ENCODE measurements at regions not wholly inside any gene's neighbourhood (a gene's known extent, or its start where the extent isn't known, plus 50 kb on each side); places are given as distances from the start of the nearest gene placed in this dataset.

GRCh38 chr3:150265305-150265704 is 142.8 kb upstream of the TSC22D2 start:
- WGBS, result 96% methylated on average over 2 of the region's 2 CpGs

DNA sequence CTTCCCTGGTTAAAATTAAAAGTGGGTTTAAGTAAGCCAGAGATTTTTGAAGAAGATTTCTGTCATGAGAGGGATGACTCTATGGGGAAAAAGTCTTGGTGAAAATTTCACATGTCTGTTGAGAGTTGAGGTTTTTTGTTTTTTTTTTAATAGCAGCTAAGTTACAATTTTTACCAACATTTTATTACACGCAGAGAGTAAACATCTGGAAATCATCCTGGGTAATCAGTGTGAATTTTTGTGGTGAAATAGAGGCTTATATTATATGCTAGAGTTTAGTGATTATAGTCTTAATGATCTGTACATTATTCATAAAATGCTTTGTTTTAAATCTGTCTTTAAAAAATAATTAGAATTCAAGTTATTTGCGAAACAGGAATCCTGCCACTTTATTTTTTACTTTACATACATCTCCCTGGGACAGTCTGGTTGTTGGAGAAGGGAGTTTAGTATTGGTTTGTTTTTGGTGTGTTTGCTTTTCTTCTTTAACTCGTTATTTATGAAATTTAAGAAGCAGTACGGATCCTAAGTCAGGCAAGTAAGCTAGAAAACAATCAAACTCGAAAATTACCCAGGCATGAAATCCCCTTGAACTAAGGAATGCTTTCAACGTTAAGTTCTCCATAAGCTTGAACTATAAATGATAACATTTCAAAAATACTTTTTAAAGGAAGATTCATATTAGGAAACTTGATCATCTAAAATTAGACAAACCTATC is 143.4 kb upstream of the TSC22D2 start:
- H3K4me1 ChIP-seq (ENCODE audit: insufficient read depth, low read length), result no peaks in the 10 kb centered on the region
- H3K4me3 ChIP-seq (ENCODE audit: low read length), result no peak overlapping the region
- WGBS, result 89% methylated on average over 4 of the region's 6 CpGs
- no peaks in the 10 kb centered on the region for H3K36me3 ChIP-seq (ENCODE audit: insufficient read depth, low read length)
- H3K9me3 ChIP-seq (ENCODE audit: insufficient read depth, low read depth, low read length), result no peaks in the 10 kb centered on the region
- H3K27me3 ChIP-seq (ENCODE audit: insufficient read depth, low read length), result no peaks in the 10 kb centered on the region
- H3K27ac ChIP-seq (ENCODE audit: low read depth, low read length), result no peak overlapping the region
- H3K9ac ChIP-seq (ENCODE audit: low read depth, low read length), result no peak overlapping the region

More at GRCh38 chr3:150265305-150265704, 142.8 kb upstream of the TSC22D2 start:
- Histone ChIP-seq H3K9me3 (ENCODE audit: insufficient read depth, low read depth, low read length) (no peaks in the 10 kb centered on the region), H3K27ac (ENCODE audit: low read depth, low read length) (no peak overlapping the region), H3K36me3 (ENCODE audit: insufficient read depth, low read length) (no peaks in the 10 kb centered on the region), H3K9ac (ENCODE audit: low read depth, low read length) (no peak overlapping the region), H3K4me3 (ENCODE audit: low read length) (no peak overlapping the region), H3K4me1 (ENCODE audit: insufficient read depth, low read length) (no peaks in the 10 kb centered on the region), H3K27me3 (ENCODE audit: insufficient read depth, low read length) (no peaks in the 10 kb centered on the region)

DNA sequence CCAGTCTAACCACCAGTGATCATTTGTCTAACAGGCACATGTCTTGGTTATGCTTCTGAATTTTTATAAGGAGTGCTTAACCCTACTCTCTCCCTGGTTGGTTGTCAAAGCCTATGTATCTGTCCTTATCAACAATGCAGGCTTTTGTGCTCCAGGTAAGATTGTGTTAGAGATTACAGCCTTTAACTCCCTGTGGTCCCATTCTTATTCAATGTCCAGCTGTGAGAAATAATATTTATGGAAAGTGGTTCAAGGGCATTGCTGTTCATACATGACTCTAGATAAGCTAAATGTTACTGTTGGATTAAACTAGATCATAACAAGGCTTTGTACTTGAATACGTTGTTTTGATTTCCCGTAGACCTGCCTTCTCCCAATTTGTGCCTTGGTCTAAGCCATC is 146.1 kb upstream of the TSC22D2 start:
- no peaks in the 10 kb centered on the region for H3K36me3 ChIP-seq (ENCODE audit: insufficient read depth, low read length)
- no peak overlapping the region for H3K9ac ChIP-seq (ENCODE audit: low read depth, low read length)
- no peaks in the 10 kb centered on the region for H3K9me3 ChIP-seq (ENCODE audit: insufficient read depth, low read depth, low read length)
- no peaks in the 10 kb centered on the region for H3K27me3 ChIP-seq (ENCODE audit: insufficient read depth, low read length)
- H3K4me1 ChIP-seq (ENCODE audit: insufficient read depth, low read length), result no peaks in the 10 kb centered on the region
- no peak overlapping the region for H3K4me3 ChIP-seq (ENCODE audit: low read length)
- 93% methylated on average over 2 of the region's 2 CpGs for WGBS
- H3K27ac ChIP-seq (ENCODE audit: low read depth, low read length), result no peak overlapping the region

DNA sequence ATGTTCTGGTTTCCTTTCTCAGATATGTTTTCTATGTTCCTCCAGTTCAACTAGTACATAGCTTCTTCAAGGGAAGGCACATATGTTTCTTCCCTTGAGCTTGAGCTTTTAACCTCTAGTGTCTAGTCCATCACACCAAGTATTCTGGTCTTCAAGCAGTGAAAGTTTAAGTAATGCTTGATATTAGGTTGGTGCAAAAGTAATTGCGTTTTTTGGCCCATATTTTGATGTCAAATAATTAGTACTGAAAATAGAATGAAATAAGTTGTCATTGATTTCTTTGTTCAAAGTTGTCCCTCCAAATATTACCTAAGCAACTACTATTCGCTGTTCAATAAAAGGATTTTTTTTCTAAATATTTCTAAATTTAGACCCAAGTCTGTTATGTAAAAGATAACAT is 146.7 kb upstream of the TSC22D2 start:
- 89% methylated on average over 1 of the region's 2 CpGs for WGBS
- H3K4me3 ChIP-seq (ENCODE audit: low read length), result no peak overlapping the region

DNA sequence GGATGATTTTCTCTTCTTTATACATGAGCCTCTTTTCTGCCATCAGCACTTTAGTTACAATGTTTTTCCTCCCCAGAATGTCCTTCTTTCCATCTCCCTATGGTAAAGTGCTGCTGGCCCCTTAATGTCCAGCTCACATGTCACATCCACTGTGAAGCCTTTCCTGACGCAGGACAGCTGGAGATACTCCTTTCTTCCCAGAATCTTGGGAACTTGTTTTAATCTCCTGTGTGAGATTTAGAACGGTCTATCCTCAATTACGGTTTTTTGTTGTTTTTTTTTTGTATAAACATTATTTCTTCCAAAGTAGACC is 147.7 kb upstream of the TSC22D2 start:
- H3K4me3 ChIP-seq (ENCODE audit: low read length), result no peak overlapping the region
- no peak overlapping the region for H3K9ac ChIP-seq (ENCODE audit: low read depth, low read length)
- no peaks in the 10 kb centered on the region for H3K9me3 ChIP-seq (ENCODE audit: insufficient read depth, low read depth, low read length)
- H3K27ac ChIP-seq (ENCODE audit: low read depth, low read length), result no peak overlapping the region
- 88% methylated on average over 1 of the region's 3 CpGs for WGBS
- H3K36me3 ChIP-seq (ENCODE audit: insufficient read depth, low read length), result no peaks in the 10 kb centered on the region
- peaks cover 4% of the 10 kb centered on the region; the same call in 1 of the 2 replicates for H3K4me1 ChIP-seq (ENCODE audit: insufficient read depth, low read length)
- H3K27me3 ChIP-seq (ENCODE audit: insufficient read depth, low read length), result no peaks in the 10 kb centered on the region

More for the DNA sequence above, 146.7 kb upstream of the TSC22D2 start:
- Histone ChIP-seq H3K27me3 (ENCODE audit: insufficient read depth, low read length) (no peaks in the 10 kb centered on the region), H3K9ac (ENCODE audit: low read depth, low read length) (no peak overlapping the region), H3K4me1 (ENCODE audit: insufficient read depth, low read length) (no peaks in the 10 kb centered on the region), H3K9me3 (ENCODE audit: insufficient read depth, low read depth, low read length) (no peaks in the 10 kb centered on the region), H3K27ac (ENCODE audit: low read depth, low read length) (no peak overlapping the region), H3K36me3 (ENCODE audit: insufficient read depth, low read length) (no peaks in the 10 kb centered on the region)

DNA sequence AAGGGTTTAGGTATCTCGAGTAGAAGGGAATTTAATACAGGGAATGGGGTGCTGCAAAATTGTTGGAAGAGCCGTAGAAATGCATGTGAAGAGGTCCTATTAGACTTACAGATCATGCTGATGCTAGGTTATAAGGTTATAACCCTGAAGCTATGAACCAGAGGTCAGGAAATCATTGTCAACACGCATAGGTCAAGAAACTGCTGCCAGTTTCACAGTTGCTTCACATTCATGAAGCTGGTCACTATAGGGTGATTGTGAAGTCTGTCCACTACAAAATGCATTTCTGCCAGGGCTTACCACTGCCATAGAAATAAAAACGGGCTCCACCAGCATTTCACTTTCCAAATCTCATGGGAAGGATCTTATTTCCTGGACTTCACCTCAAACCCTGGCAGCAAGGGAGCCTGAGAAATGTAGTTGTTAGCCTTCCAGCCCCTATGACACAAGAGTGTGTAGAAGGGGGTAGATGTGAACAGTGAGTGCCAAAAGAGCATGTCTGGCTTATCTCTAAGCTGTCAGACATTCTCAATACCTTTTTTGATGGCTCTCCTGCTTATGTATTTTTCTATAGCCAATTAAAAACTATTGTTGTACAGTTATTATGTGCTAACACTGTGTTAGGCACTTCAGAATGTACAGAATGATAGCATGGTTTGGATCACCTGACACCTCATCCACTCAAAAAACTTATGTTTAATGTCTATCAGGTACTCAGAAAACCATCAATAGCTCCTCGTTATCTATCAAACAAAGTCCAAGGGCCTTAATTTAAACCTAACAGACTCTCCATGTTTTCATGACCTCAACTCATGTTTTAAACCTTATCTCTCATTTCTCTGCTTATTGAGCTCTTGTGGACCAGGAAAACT is 148.3 kb upstream of the TSC22D2 start:
- Histone ChIP-seq H3K9me3 (ENCODE audit: insufficient read depth, low read depth, low read length) (no peaks in the 10 kb centered on the region), H3K9ac (ENCODE audit: low read depth, low read length) (no peak overlapping the region), H3K36me3 (ENCODE audit: insufficient read depth, low read length) (no peaks in the 10 kb centered on the region), H3K27ac (ENCODE audit: low read depth, low read length) (no peak overlapping the region), H3K4me3 (ENCODE audit: low read length) (no peak overlapping the region), H3K4me1 (ENCODE audit: insufficient read depth, low read length) (peaks cover 4% of the 10 kb centered on the region; the same call in 1 of the 2 replicates), H3K27me3 (ENCODE audit: insufficient read depth, low read length) (no peaks in the 10 kb centered on the region)
- 89% methylated on average over 5 of the region's 5 CpGs for WGBS

DNA sequence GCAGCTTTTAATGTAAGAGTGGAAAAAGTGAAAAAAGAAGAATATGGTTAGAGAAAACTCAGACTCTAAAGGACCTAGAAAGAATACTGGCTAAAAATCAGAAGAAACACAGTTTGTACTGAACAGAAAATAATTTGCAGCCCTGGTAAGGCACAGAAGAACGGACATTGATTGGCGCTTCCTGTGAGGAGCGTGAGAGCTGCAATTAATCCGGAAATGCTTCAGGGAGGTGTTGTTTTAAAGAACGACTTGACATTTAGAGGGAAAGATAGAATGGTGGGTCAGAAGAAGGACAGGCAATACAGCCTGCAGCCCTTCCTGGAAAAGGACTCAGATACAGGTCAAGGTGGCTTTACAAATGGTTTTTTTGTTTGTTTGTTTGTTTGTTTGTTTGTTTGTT is 151.3 kb upstream of the TSC22D2 start:
- Histone ChIP-seq H3K4me1 (ENCODE audit: insufficient read depth, low read length) (peaks cover 13% of the 10 kb centered on the region), H3K9me3 (ENCODE audit: insufficient read depth, low read depth, low read length) (no peaks in the 10 kb centered on the region), H3K36me3 (ENCODE audit: insufficient read depth, low read length) (no peaks in the 10 kb centered on the region), H3K27me3 (ENCODE audit: insufficient read depth, low read length) (no peaks in the 10 kb centered on the region), H3K4me3 (ENCODE audit: low read length) (no peak overlapping the region), H3K27ac (ENCODE audit: low read depth, low read length) (no peak overlapping the region), H3K9ac (ENCODE audit: low read depth, low read length) (no peak overlapping the region)
- WGBS, result 92% methylated on average over 5 of the region's 5 CpGs

DNA sequence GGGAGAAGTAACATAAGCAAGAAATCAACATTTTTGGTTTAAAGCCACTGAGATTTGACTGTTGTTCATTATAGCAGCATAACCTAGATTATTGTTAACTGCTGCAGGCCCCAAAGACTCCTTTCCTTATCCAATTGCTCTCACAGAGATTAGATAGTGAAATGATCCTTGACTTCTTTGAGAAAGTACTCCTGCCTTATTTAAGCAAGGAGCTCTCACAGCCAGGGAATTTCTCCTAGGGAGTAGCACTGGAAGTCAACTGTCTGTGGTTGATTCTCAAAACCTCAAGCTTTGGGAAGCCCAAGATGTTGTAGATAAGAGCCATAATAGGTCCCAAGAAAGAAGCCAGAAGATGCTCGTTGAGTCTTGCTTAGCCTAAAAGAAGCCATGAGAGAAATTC is 151.8 kb upstream of the TSC22D2 start:
- no peaks in the 10 kb centered on the region for H3K36me3 ChIP-seq (ENCODE audit: insufficient read depth, low read length)
- H3K27me3 ChIP-seq (ENCODE audit: insufficient read depth, low read length), result no peaks in the 10 kb centered on the region
- H3K9me3 ChIP-seq (ENCODE audit: insufficient read depth, low read depth, low read length), result no peaks in the 10 kb centered on the region
- no peak overlapping the region for H3K27ac ChIP-seq (ENCODE audit: low read depth, low read length)
- H3K9ac ChIP-seq (ENCODE audit: low read depth, low read length), result no peak overlapping the region
- no peak overlapping the region for H3K4me3 ChIP-seq (ENCODE audit: low read length)
- 88% methylated on average over 1 of the region's 1 CpG for WGBS
- peaks cover 18% of the 10 kb centered on the region for H3K4me1 ChIP-seq (ENCODE audit: insufficient read depth, low read length)

DNA sequence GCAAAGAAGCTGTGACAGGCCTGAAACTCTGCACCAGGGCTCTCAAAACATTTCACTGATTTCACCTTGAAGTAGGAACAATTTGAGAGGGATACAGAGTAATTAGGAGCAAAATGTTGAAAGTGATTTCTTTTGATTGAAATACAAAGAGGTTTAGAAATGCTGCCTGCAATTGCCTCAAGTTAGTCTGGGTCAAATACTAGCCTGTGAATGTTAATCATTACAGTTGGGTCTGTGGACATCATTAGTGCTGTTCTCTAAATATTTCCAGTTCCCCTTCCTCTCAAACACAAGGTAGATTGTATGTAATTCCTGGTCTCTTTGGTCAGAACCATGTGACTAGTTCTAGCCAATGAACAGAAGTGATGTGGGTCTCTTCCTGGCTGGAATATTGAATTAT is 152.3 kb upstream of the TSC22D2 start:
- Histone ChIP-seq H3K27ac (ENCODE audit: low read depth, low read length) (no peak overlapping the region), H3K9me3 (ENCODE audit: insufficient read depth, low read depth, low read length) (no peaks in the 10 kb centered on the region), H3K9ac (ENCODE audit: low read depth, low read length) (no peak overlapping the region), H3K36me3 (ENCODE audit: insufficient read depth, low read length) (no peaks in the 10 kb centered on the region), H3K27me3 (ENCODE audit: insufficient read depth, low read length) (no peaks in the 10 kb centered on the region), H3K4me1 (ENCODE audit: insufficient read depth, low read length) (peaks cover 19% of the 10 kb centered on the region), H3K4me3 (ENCODE audit: low read length) (no peak overlapping the region)

DNA sequence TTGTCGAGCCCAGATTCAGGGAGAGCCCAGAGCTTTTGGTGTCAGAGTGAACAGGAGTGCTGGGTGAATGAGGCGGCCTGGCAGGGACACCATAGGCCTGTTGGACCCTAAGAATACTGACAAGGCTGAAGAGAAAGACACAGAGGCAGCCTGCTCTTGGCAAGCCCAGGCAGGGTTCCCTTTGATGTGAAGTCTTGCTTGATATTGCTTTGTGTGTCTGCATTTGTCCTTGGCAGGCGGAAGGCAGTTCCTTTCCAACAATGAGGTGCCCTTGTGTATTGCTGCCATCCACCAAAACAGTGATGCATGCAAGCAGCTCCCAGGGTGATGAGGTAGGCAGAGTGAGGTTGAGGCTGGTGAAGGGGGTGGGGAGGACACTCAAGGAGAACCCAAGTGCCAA is 152.7 kb upstream of the TSC22D2 start:
- no peak overlapping the region for H3K27ac ChIP-seq (ENCODE audit: low read depth, low read length)
- H3K27me3 ChIP-seq (ENCODE audit: insufficient read depth, low read length), result no peaks in the 10 kb centered on the region
- peaks cover 21% of the 10 kb centered on the region for H3K4me1 ChIP-seq (ENCODE audit: insufficient read depth, low read length)
- H3K9ac ChIP-seq (ENCODE audit: low read depth, low read length), result no peak overlapping the region
- no peaks in the 10 kb centered on the region for H3K9me3 ChIP-seq (ENCODE audit: insufficient read depth, low read depth, low read length)
- no peak overlapping the region for H3K4me3 ChIP-seq (ENCODE audit: low read length)
- WGBS, result 90% methylated on average over 3 of the region's 3 CpGs
- no peaks in the 10 kb centered on the region for H3K36me3 ChIP-seq (ENCODE audit: insufficient read depth, low read length)

- no peaks in the 10 kb centered on the region for H3K9me3 ChIP-seq (ENCODE audit: insufficient read depth, low read depth, low read length)
- 90% methylated on average over 3 of the region's 4 CpGs for WGBS
- peaks cover 30% of the 10 kb centered on the region for H3K4me1 ChIP-seq (ENCODE audit: insufficient read depth, low read length)
- H3K27ac ChIP-seq (ENCODE audit: low read depth, low read length), result no peak overlapping the region
- H3K36me3 ChIP-seq (ENCODE audit: insufficient read depth, low read length), result no peaks in the 10 kb centered on the region
- H3K27me3 ChIP-seq (ENCODE audit: insufficient read depth, low read length), result no peaks in the 10 kb centered on the region
- no peak overlapping the region for H3K4me3 ChIP-seq (ENCODE audit: low read length)
- no peak overlapping the region for H3K9ac ChIP-seq (ENCODE audit: low read depth, low read length)
Measured at GRCh38 chr3:150254309-150254708, 153.8 kb upstream of the TSC22D2 start.

Measured in HUES64 (cell line).